ENCODE measurements at regions not wholly inside any gene's neighbourhood (a gene's known extent, or its start where the extent isn't known, plus 50 kb on each side); places are given as distances from the start of the nearest gene placed in this dataset.

DNA sequence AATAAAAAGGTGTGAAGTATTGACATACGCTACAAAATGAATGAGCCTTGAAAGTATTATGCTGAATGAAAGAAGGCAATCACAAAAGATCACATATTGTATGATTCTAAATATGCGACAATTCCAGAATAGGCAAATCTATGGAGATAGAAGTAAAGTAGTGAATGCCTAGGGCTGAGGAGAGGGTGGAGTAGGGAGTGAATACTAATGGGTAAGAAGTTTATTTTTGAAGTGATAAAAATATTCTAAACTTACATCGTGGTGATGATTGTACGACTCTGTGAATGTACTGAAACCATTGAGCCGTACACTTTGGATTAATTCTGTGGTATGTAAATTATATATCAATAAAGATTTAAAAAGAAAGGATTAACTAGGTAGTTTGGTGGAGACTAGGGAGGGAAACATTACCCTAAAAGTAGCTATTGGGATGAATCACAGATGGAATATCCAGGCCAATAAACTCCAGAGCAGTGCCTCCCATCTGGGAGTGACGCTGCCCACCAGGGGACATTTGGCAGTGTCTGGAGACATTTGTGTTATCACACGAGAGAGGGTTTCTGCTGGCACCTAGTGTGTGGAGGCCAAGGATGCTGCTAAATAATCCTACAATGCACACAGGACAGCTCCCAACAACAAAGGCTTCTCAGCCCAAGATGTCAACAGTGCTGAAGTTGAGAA lies 214.2 kb upstream of the PCSK2 start:
- CTCF ChIA-PET = no interaction called here
- DNase-seq (no peak), ATAC-seq (ENCODE audit: poor library complexity) (no peak)
- H3K9me3 Mint-ChIP-seq = peaks cover 3% of the 10 kb centered on the region
- Histone ChIP-seq H3K4me1 (ENCODE audit: insufficient read depth, low read length) (no peaks in the 10 kb centered on the region), H3K36me3 (ENCODE audit: insufficient read depth, low read length) (no peaks in the 10 kb centered on the region), H3K4me3 (ENCODE audit: low read length) (no peak overlapping the region), H3K9me3 (ENCODE audit: control insufficient read depth in 1 of 2, insufficient read depth in 1 of 2, low read length in 2 of 2) (peaks cover 0 to 3% of the 10 kb centered on the region in 2 experiments), H3K27ac (ENCODE audit: low read depth in 1 of 2, low read length in 2 of 2) (no peak overlapping the region), H3K27me3 (ENCODE audit: control insufficient read depth in 1 of 2, insufficient read depth in 2 of 2, low read length in 2 of 2) (no peaks in the 10 kb centered on the region)
- no peaks in the 10 kb centered on the region for H3K36me3 Mint-ChIP-seq (ENCODE audit: low read depth)
- H3K27ac Mint-ChIP-seq = no peak overlapping the region
- TF ChIP-seq, protein P1, sequence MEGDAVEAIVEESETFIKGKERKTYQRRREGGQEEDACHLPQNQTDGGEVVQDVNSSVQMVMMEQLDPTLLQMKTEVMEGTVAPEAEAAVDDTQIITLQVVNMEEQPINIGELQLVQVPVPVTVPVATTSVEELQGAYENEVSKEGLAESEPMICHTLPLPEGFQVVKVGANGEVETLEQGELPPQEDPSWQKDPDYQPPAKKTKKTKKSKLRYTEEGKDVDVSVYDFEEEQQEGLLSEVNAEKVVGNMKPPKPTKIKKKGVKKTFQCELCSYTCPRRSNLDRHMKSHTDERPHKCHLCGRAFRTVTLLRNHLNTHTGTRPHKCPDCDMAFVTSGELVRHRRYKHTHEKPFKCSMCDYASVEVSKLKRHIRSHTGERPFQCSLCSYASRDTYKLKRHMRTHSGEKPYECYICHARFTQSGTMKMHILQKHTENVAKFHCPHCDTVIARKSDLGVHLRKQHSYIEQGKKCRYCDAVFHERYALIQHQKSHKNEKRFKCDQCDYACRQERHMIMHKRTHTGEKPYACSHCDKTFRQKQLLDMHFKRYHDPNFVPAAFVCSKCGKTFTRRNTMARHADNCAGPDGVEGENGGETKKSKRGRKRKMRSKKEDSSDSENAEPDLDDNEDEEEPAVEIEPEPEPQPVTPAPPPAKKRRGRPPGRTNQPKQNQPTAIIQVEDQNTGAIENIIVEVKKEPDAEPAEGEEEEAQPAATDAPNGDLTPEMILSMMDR (IDR thresholded peaks at IDR 0.05) = no peak
- H3K4me1 Mint-ChIP-seq (ENCODE audit: low read depth) = no peaks in the 10 kb centered on the region
- POLR2A ChIA-PET = no interaction called here
- H3K4me3 Mint-ChIP-seq = no peak overlapping the region
- intact Hi-C loops (cut with DNase I, micrococcal nuclease) = no loop called here
- no peaks in the 10 kb centered on the region for H3K27me3 Mint-ChIP-seq

DNA sequence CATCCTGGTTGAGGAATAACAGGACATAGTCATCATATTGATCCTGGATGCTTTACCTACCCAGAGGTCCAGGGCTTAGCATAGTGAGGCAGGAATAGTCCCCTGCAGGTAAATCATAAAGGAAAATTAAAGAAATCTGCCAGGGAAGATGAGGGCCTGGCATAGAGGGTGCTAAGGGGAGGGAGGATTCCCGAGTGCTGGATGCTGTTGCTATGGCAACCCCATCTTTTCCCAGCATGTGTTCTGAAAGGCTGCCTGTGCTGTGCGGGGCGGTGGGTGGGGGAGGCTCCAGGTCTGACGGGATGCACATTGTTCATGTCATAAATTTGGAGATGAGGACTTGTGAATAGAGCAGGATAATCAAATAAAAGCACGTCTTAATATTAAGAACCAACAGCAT lies 212.6 kb upstream of the PCSK2 start:
- no peaks in the 10 kb centered on the region for H3K36me3 ChIP-seq (ENCODE audit: insufficient read depth, low read length)
- POLR2A ChIA-PET = no interaction called here
- no peak overlapping the region for H3K4me3 Mint-ChIP-seq
- TF ChIP-seq, protein P1 (IDR thresholded peaks at IDR 0.05) = no peak
- H3K27me3 Mint-ChIP-seq = no peaks in the 10 kb centered on the region
- no peaks in the 10 kb centered on the region for H3K36me3 Mint-ChIP-seq (ENCODE audit: low read depth)
- DNase-seq (no peak), ATAC-seq (ENCODE audit: poor library complexity) (no peak)
- H3K27me3 ChIP-seq (ENCODE audit: control insufficient read depth in 1 of 2, insufficient read depth in 2 of 2, low read length in 2 of 2) = no peaks in the 10 kb centered on the region
- no peaks in the 10 kb centered on the region for H3K4me1 ChIP-seq (ENCODE audit: insufficient read depth, low read length)
- no peaks in the 10 kb centered on the region for H3K4me1 Mint-ChIP-seq (ENCODE audit: low read depth)
- peaks cover 0 to 3% of the 10 kb centered on the region in 2 experiments for H3K9me3 ChIP-seq (ENCODE audit: control insufficient read depth in 1 of 2, insufficient read depth in 1 of 2, low read length in 2 of 2)
- intact Hi-C loops (cut with DNase I, micrococcal nuclease) = no loop called here
- H3K27ac Mint-ChIP-seq = no peak overlapping the region
- H3K9me3 Mint-ChIP-seq = peaks cover 3% of the 10 kb centered on the region
- no peak overlapping the region for H3K4me3 ChIP-seq (ENCODE audit: low read length)
- H3K27ac ChIP-seq (ENCODE audit: low read depth in 1 of 2, low read length in 2 of 2) = no peak overlapping the region
- CTCF ChIA-PET = no interaction called here

DNA sequence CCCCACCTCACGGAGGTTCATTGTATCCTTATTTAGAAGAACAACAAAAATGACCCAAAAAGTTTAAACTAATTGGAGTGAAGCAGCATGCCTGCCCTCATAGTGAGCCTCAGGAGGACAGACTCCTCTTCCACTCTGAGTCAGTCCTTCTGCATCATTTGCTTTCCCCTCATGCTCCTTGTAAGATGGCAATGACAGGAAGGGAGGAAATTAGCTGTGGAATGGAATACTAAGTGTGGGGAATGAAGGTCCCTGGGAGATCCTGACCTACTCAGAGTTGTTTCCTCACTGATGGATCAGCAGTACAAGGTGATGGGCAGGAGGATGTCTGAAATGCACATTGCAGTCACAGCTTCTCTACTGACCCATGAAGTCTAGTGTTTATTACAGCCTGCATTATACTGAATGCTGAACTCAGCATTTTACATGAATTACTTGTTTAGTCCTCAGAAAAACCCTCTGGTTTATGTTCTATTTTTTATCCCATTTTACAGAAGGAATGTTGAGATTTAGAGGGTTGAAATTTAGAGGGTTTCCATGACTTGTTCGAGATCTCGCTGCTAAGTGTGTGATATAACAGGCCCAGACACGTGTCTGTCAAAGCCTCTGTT lies 212.0 kb upstream of the PCSK2 start:
- Histone ChIP-seq H3K27ac (ENCODE audit: low read depth in 1 of 2, low read length in 2 of 2) (no peak overlapping the region), H3K4me1 (ENCODE audit: insufficient read depth, low read length) (no peaks in the 10 kb centered on the region), H3K27me3 (ENCODE audit: control insufficient read depth in 1 of 2, insufficient read depth in 2 of 2, low read length in 2 of 2) (no peaks in the 10 kb centered on the region), H3K36me3 (ENCODE audit: insufficient read depth, low read length) (no peaks in the 10 kb centered on the region), H3K4me3 (ENCODE audit: low read length) (no peak overlapping the region), H3K9me3 (ENCODE audit: control insufficient read depth in 1 of 2, insufficient read depth in 1 of 2, low read length in 2 of 2) (peaks cover 0 to 3% of the 10 kb centered on the region in 2 experiments)
- no peak for ATAC-seq (ENCODE audit: poor library complexity)
- intact Hi-C loops (cut with DNase I, micrococcal nuclease) = no loop called here
- ChIA-PET POLR2A (no interaction called here), CTCF (no interaction called here)
- H3K4me1 Mint-ChIP-seq (ENCODE audit: low read depth) = no peaks in the 10 kb centered on the region
- DNase-seq = no peak
- TF ChIP-seq, protein P1 (IDR thresholded peaks at IDR 0.05) = no peak
- no peak overlapping the region for H3K27ac Mint-ChIP-seq
- H3K9me3 Mint-ChIP-seq = peaks cover 3% of the 10 kb centered on the region
- no peak overlapping the region for H3K4me3 Mint-ChIP-seq
- no peaks in the 10 kb centered on the region for H3K27me3 Mint-ChIP-seq
- no peaks in the 10 kb centered on the region for H3K36me3 Mint-ChIP-seq (ENCODE audit: low read depth)

Data from CD4-positive, alpha-beta T cell (primary cell).